ENCODE measurements at regions not wholly inside any gene's neighbourhood (a gene's known extent, or its start where the extent isn't known, plus 50 kb on each side); places are given as distances from the start of the nearest gene placed in this dataset.

DNA sequence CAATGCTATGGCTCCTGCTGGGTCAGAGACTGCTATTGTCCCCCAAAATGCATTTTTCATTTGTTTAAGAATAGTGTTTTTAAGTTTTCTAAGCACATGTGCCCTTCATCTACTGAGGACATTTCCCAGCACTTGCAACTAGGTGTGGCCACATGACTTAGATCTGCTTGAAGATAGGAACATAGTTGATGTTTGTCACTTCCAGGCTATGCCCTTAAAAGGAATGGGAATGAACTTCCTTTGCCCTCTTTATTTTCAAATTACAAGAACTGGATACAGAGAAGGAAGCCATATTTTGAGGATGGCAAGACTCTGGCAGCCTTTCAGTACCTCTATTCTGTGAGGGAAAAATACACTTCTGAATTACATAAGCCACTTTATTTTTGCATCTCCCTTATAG, 203.0 kb upstream of the TFAP2D start:
- Histone ChIP-seq H2AK5ac (ENCODE audit: low read depth, low read length) (no peak overlapping the region), H3K36me3 (ENCODE audit: control insufficient read depth, insufficient read depth, low read length) (no peaks in the 10 kb centered on the region), H3K4me1 (ENCODE audit: control insufficient read depth, insufficient read depth, low read length) (no peaks in the 10 kb centered on the region), H3K27ac (ENCODE audit: insufficient read depth, low read length) (no peak overlapping the region), H3K79me1 (ENCODE audit: low read depth in 1 of 2, low read length in 2 of 2) (no peaks in the 10 kb centered on the region), H3K9ac (ENCODE audit: low read depth, low read length) (no peak overlapping the region), H3K18ac (ENCODE audit: low read depth, low read length) (no peak overlapping the region), H3K4ac (ENCODE audit: low read depth, low read length) (no peak overlapping the region), H3K9me3 (ENCODE audit: control insufficient read depth, insufficient read depth, low read length) (no peaks in the 10 kb centered on the region), H4K8ac (ENCODE audit: low read depth in 2 of 2, low read length in 2 of 2) (no peak overlapping the region), H3K56ac (ENCODE audit: extremely low read depth, insufficient read depth, low read length) (no peak overlapping the region), H2BK5ac (ENCODE audit: low read depth, low read length, poor library complexity, severe bottlenecking) (no peak overlapping the region), H3K27me3 (ENCODE audit: control insufficient read depth, insufficient read depth, low read length) (no peaks in the 10 kb centered on the region), H4K20me1 (ENCODE audit: insufficient read depth, low read length) (no peaks in the 10 kb centered on the region), H3K14ac (replicated peaks; ENCODE audit: low read depth, low read length) (no peak overlapping the region), H4K91ac (ENCODE audit: insufficient read depth, low read depth, low read length) (no peak overlapping the region), H2BK20ac (ENCODE audit: low read depth, low read length) (no peak overlapping the region), H4K5ac (ENCODE audit: low read depth, low read length) (no peak overlapping the region), H3K23ac (ENCODE audit: low read depth, low read length) (no peak overlapping the region), H3K9me1 (ENCODE audit: insufficient read depth, low read length) (no peaks in the 10 kb centered on the region), H2AK9ac (replicated peaks; ENCODE audit: low read depth, low read length, poor library complexity) (no peak overlapping the region), H3K4me2 (ENCODE audit: low read depth, low read length) (no peak overlapping the region), H2BK120ac (ENCODE audit: low read depth, low read length) (no peak overlapping the region), H3K4me3 (ENCODE audit: insufficient read depth, low read depth, low read length) (no peak overlapping the region), H2BK15ac (ENCODE audit: low read depth, low read length) (no peak overlapping the region), H2AFZ (replicated peaks; ENCODE audit: low read length, poor library complexity) (no peak overlapping the region)
- intact Hi-C loops (cut with micrococcal nuclease) (no loop called here), in situ Hi-C loops (cut with MboI; ENCODE audit: low sequenced_read_pairs) (no loop called here), dilution Hi-C loops (cut with HindIII; ENCODE audit: low sequenced_read_pairs, unreplicated experiment) (no loop called here)
- POLR2A ChIA-PET (ENCODE audit: unreplicated experiment): no interaction called here
- CTCF ChIA-PET: no interaction called here
- ATAC-seq (ENCODE audit: low read depth) (no peak), DNase-seq (no peak)
- TF ChIP-seq, protein P1, sequence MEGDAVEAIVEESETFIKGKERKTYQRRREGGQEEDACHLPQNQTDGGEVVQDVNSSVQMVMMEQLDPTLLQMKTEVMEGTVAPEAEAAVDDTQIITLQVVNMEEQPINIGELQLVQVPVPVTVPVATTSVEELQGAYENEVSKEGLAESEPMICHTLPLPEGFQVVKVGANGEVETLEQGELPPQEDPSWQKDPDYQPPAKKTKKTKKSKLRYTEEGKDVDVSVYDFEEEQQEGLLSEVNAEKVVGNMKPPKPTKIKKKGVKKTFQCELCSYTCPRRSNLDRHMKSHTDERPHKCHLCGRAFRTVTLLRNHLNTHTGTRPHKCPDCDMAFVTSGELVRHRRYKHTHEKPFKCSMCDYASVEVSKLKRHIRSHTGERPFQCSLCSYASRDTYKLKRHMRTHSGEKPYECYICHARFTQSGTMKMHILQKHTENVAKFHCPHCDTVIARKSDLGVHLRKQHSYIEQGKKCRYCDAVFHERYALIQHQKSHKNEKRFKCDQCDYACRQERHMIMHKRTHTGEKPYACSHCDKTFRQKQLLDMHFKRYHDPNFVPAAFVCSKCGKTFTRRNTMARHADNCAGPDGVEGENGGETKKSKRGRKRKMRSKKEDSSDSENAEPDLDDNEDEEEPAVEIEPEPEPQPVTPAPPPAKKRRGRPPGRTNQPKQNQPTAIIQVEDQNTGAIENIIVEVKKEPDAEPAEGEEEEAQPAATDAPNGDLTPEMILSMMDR (conservative IDR thresholded peaks at IDR 0.05; ENCODE audit: low read depth, low read length): no peak
- no peak for TF ChIP-seq MAZ (IDR thresholded peaks at IDR 0.05; ENCODE audit: borderline replicate concordance, low read depth, low read length)
- no peak for TF ChIP-seq RAD21 (IDR thresholded peaks at IDR 0.05; ENCODE audit: low read length)
- no peak for TF ChIP-seq FOS (IDR thresholded peaks at IDR 0.05; ENCODE audit: low read depth, low read length)
- no peak for TF ChIP-seq POLR2A (IDR thresholded peaks at IDR 0.05; ENCODE audit: low read depth, low read length)
- TF ChIP-seq NFE2L2 (IDR thresholded peaks at IDR 0.05; ENCODE audit: low read depth, low read length): no peak
- TF ChIP-seq, protein P2, sequence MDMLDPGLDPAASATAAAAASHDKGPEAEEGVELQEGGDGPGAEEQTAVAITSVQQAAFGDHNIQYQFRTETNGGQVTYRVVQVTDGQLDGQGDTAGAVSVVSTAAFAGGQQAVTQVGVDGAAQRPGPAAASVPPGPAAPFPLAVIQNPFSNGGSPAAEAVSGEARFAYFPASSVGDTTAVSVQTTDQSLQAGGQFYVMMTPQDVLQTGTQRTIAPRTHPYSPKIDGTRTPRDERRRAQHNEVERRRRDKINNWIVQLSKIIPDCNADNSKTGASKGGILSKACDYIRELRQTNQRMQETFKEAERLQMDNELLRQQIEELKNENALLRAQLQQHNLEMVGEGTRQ (IDR thresholded peaks at IDR 0.05; ENCODE audit: low read depth, low read length): no peak
- no peak for TF ChIP-seq SMC3 (IDR thresholded peaks at IDR 0.05; ENCODE audit: low read depth, low read length)
- no peak for TF ChIP-seq RFX5 (IDR thresholded peaks at IDR 0.05; ENCODE audit: low read depth, low read length)
- no TSS peak for BruUV-seq (replicated peaks)
